ENCODE measurements at regions not wholly inside any gene's neighbourhood (a gene's known extent, or its start where the extent isn't known, plus 50 kb on each side); places are given as distances from the start of the nearest gene placed in this dataset.
"Not testable (repeated sequence)": the region's sequence is repeated elsewhere in the genome, so short reads cannot be mapped to it uniquely, and the experiment has no call there.

DNA sequence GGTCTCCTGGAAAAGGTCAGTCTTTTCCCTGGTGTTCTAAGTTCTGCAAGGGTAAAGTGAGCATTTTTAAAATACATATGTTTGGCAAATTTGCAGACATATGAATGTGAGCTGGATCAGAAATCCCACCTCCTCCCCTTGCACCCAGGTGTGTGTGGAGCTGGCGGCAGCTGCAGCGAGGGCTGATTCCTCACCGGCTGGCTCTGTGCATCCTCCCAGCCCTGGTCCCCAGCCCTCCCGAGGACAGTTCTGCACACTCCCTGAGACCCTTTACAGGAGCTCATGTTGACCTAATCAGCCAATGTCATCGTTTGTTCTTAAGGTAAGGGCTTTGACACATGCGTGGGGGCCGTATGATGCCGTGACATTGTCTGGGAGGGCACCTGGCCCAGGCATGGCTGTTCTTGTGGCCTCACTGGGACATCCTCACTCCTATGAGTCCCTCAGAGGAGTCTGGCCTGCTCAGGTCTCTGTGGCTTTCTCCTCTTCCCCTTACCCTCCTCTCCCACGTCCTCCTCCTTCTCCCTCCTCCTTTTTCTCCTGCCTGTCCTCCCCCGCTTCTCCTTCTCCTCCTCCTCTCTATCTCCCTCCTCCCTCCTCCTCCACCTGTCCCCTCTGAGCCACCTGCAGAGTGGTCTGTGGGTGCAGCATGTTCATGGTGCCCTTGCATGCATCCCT is 289.2 kb upstream of the SFSWAP start:
- no peaks in the 10 kb centered on the region for H3K4me1 ChIP-seq (ENCODE audit: control extremely low read depth in 1 of 4, control insufficient read depth in 4 of 4, insufficient read depth in 4 of 4, low read length in 3 of 4)
- ChIA-PET CTCF (no interaction called here), POLR2A (no interaction called here)
- no peak overlapping the region for H3K27ac ChIP-seq (ENCODE audit: insufficient read depth in 1 of 2, low read depth in 1 of 2, low read length in 2 of 2, poor library complexity in 1 of 2, severe bottlenecking in 2 of 2)
- no peaks in the 10 kb centered on the region for H3K36me3 ChIP-seq (ENCODE audit: control insufficient read depth in 4 of 4, insufficient read depth in 4 of 4, low read length in 3 of 4)
- WGBS (ENCODE audit: insufficient coverage), result 86% methylated on average over 10 of the region's 10 CpGs
- no peak overlapping the region for H3K4me3 ChIP-seq (ENCODE audit: control insufficient read depth in 1 of 7, extremely low read depth in 1 of 7, insufficient read depth in 4 of 7, low read depth in 2 of 7, low read length in 6 of 7)
- H3K27me3 ChIP-seq (replicated peaks in 2 of 5; ENCODE audit: control insufficient read depth in 4 of 5, insufficient read depth in 5 of 5, low read length in 4 of 5), result no peaks in the 10 kb centered on the region
- H3K9me3 ChIP-seq (ENCODE audit: control extremely low read depth in 1 of 5, control insufficient read depth in 4 of 5, insufficient read depth in 2 of 5, low read depth in 1 of 5, low read length in 4 of 5), result peaks cover 2 to 26% (median 6%) of the 10 kb centered on the region in 5 experiments
- no peak for DNase-seq

DNA sequence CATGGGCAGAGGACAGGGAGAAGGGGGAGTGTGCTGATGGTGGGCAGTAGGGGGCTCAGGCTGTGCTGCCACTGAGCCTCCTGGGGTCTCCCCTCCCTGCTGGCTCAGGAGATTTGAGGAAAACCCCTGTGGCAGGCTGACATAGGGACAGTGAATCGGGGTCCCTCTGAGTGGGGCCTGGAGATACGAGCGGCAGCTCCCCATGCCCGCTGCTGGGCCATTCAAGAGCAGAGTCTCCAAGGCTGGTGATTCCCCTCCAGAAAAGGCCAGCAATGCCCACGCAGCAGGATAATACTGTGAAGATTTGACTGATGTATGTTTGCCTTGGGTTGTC is 288.7 kb upstream of the SFSWAP start:
- no peak for DNase-seq
- Histone ChIP-seq H3K9me3 (ENCODE audit: control extremely low read depth in 1 of 5, control insufficient read depth in 4 of 5, insufficient read depth in 2 of 5, low read depth in 1 of 5, low read length in 4 of 5) (peaks cover 2 to 26% (median 6%) of the 10 kb centered on the region in 5 experiments), H3K4me1 (ENCODE audit: control extremely low read depth in 1 of 4, control insufficient read depth in 4 of 4, insufficient read depth in 4 of 4, low read length in 3 of 4) (no peaks in the 10 kb centered on the region), H3K4me3 (ENCODE audit: control insufficient read depth in 1 of 7, extremely low read depth in 1 of 7, insufficient read depth in 4 of 7, low read depth in 2 of 7, low read length in 6 of 7) (no peak overlapping the region), H3K27ac (ENCODE audit: insufficient read depth in 1 of 2, low read depth in 1 of 2, low read length in 2 of 2, poor library complexity in 1 of 2, severe bottlenecking in 2 of 2) (no peak overlapping the region), H3K27me3 (replicated peaks in 2 of 5; ENCODE audit: control insufficient read depth in 4 of 5, insufficient read depth in 5 of 5, low read length in 4 of 5) (no peaks in the 10 kb centered on the region), H3K36me3 (ENCODE audit: control insufficient read depth in 4 of 4, insufficient read depth in 4 of 4, low read length in 3 of 4) (no peaks in the 10 kb centered on the region)
- WGBS (ENCODE audit: insufficient coverage), result 100% methylated on average over 3 of the region's 5 CpGs
- ChIA-PET CTCF (no interaction called here), POLR2A (no interaction called here)

DNA sequence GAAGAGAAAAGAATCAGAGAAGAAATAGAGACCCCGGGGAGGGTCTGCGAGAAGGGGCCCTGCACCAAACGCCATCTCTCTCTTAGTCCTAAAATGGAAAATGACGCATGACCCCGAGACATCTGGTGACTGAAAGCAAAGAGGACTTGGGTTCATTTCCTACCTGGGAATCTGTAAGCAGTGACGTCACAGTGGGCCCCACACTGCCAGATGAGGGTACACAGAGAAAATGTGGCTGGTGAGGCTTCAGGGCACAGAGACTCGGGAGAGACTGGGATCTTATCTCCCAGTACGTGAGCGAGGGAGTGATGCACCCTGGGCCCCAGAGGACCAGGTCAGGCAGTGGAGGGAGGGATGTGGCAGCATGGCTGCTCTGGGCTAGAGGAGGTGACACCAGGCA is 288.1 kb upstream of the SFSWAP start:
- H3K36me3 ChIP-seq (ENCODE audit: control insufficient read depth in 4 of 4, insufficient read depth in 4 of 4, low read length in 3 of 4), result no peaks in the 10 kb centered on the region
- ChIA-PET CTCF (no interaction called here), POLR2A (no interaction called here)
- no peak overlapping the region for H3K27ac ChIP-seq (ENCODE audit: insufficient read depth in 1 of 2, low read depth in 1 of 2, low read length in 2 of 2, poor library complexity in 1 of 2, severe bottlenecking in 2 of 2)
- no peaks in the 10 kb centered on the region for H3K4me1 ChIP-seq (ENCODE audit: control extremely low read depth in 1 of 4, control insufficient read depth in 4 of 4, insufficient read depth in 4 of 4, low read length in 3 of 4)
- 67% methylated on average over 8 of the region's 9 CpGs for WGBS (ENCODE audit: insufficient coverage)
- H3K27me3 ChIP-seq (replicated peaks in 2 of 5; ENCODE audit: control insufficient read depth in 4 of 5, insufficient read depth in 5 of 5, low read length in 4 of 5), result no peaks in the 10 kb centered on the region
- no peak overlapping the region for H3K4me3 ChIP-seq (ENCODE audit: control insufficient read depth in 1 of 7, extremely low read depth in 1 of 7, insufficient read depth in 4 of 7, low read depth in 2 of 7, low read length in 6 of 7)
- DNase-seq, result no peak
- peaks cover 2 to 26% (median 6%) of the 10 kb centered on the region in 5 experiments for H3K9me3 ChIP-seq (ENCODE audit: control extremely low read depth in 1 of 5, control insufficient read depth in 4 of 5, insufficient read depth in 2 of 5, low read depth in 1 of 5, low read length in 4 of 5)

DNA sequence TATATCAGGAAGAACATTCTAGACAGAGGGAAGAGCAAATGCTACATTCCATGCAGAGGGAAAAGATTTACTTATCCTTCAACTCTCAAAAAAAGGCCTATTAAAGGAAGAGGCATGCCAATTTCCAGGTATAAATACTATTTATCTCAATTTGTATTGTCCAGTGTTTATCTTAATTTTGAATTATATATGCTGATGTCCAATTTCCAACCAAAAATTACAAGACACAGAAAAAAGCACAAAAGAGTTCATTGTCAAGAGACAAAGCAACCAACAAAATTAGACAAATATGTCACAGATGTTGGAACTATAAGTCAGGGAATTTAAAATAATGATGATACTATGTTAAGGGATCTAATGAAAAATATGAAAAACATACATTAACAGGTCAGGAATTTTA is 286.6 kb upstream of the SFSWAP start:
- Histone ChIP-seq H3K9me3 (ENCODE audit: control extremely low read depth in 1 of 5, control insufficient read depth in 4 of 5, insufficient read depth in 2 of 5, low read depth in 1 of 5, low read length in 4 of 5) (peaks cover 2 to 26% (median 6%) of the 10 kb centered on the region in 5 experiments), H3K36me3 (ENCODE audit: control insufficient read depth in 4 of 4, insufficient read depth in 4 of 4, low read length in 3 of 4) (no peaks in the 10 kb centered on the region), H3K4me3 (ENCODE audit: control insufficient read depth in 1 of 7, extremely low read depth in 1 of 7, insufficient read depth in 4 of 7, low read depth in 2 of 7, low read length in 6 of 7) (no peak overlapping the region), H3K4me1 (ENCODE audit: control extremely low read depth in 1 of 4, control insufficient read depth in 4 of 4, insufficient read depth in 4 of 4, low read length in 3 of 4) (no peaks in the 10 kb centered on the region), H3K27me3 (replicated peaks in 2 of 5; ENCODE audit: control insufficient read depth in 4 of 5, insufficient read depth in 5 of 5, low read length in 4 of 5) (no peaks in the 10 kb centered on the region), H3K27ac (ENCODE audit: insufficient read depth in 1 of 2, low read depth in 1 of 2, low read length in 2 of 2, poor library complexity in 1 of 2, severe bottlenecking in 2 of 2) (no peak overlapping the region)
- DNase-seq, result peak in 2 of 3 donors; percentile 9 to 16
- CTCF ChIA-PET, result interaction anchor here (1.0 kb wide), 1 partner anchor 180 kb away, joined by 3 read pairs; no protein-coding TSS in a partner anchor
- POLR2A ChIA-PET, result no interaction called here

DNA sequence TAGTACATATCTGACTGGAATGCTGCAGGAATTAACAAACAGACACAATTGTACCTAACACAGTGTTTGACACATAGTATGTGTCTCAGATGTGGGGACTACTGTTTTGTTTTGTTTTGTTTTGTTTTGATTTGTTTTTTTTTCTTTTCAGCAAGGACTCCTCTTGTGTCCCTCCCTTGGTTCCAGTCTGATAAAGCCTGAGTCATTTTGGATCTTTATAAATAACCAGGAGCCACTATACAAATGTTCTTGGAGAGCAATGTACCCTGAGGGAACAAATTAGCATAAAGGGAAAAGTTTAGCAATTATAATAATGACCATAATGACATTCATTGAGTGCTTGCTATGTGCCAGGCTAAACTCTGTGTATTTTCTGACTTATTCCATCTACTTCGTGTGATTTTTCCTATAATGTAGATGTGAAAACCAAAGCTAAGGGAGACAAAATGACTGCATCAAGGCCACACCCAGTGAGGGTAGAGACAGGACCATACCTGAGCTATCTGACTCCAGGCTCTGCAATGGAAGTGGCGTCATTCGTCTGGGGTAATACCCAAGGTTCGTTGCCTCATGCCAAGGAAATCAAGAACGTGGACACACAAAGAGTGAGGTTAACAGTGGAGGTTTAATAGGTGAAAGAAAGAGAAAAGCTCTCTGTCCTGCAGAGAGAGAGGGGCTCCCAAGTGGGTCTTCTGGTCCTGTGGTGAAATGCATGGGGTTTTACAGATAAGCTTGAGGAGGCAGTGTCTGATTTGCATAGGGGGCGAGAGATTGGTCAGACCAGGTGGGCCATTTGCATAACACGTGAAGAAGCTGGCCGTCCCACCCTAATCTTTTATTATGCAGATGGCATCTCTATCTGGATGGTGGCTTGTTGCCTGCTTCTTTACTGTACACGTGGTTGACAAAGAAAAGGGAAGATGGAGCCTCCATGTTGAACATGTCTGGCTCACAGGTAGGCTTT is 285.5 kb upstream of the SFSWAP start:
- CTCF ChIA-PET, result no interaction called here
- H3K36me3 ChIP-seq (ENCODE audit: control insufficient read depth in 4 of 4, insufficient read depth in 4 of 4, low read length in 3 of 4), result no peaks in the 10 kb centered on the region
- H3K27ac ChIP-seq (ENCODE audit: insufficient read depth in 1 of 2, low read depth in 1 of 2, low read length in 2 of 2, poor library complexity in 1 of 2, severe bottlenecking in 2 of 2), result no peak overlapping the region
- 82% methylated on average over 9 of the region's 9 CpGs for WGBS (ENCODE audit: insufficient coverage)
- no peak for DNase-seq
- H3K9me3 ChIP-seq (ENCODE audit: control extremely low read depth in 1 of 5, control insufficient read depth in 4 of 5, insufficient read depth in 2 of 5, low read depth in 1 of 5, low read length in 4 of 5), result peaks cover 2 to 26% (median 8%) of the 10 kb centered on the region in 5 experiments
- peaks cover 0 to 7% (median 0%) of the 10 kb centered on the region in 5 experiments for H3K27me3 ChIP-seq (replicated peaks in 2 of 5; ENCODE audit: control insufficient read depth in 4 of 5, insufficient read depth in 5 of 5, low read length in 4 of 5)
- POLR2A ChIA-PET, result no interaction called here
- H3K4me3 ChIP-seq (ENCODE audit: control insufficient read depth in 1 of 7, extremely low read depth in 1 of 7, insufficient read depth in 4 of 7, low read depth in 2 of 7, low read length in 6 of 7), result no peak overlapping the region
- H3K4me1 ChIP-seq (ENCODE audit: control extremely low read depth in 1 of 4, control insufficient read depth in 4 of 4, insufficient read depth in 4 of 4, low read length in 3 of 4), result no peaks in the 10 kb centered on the region

DNA sequence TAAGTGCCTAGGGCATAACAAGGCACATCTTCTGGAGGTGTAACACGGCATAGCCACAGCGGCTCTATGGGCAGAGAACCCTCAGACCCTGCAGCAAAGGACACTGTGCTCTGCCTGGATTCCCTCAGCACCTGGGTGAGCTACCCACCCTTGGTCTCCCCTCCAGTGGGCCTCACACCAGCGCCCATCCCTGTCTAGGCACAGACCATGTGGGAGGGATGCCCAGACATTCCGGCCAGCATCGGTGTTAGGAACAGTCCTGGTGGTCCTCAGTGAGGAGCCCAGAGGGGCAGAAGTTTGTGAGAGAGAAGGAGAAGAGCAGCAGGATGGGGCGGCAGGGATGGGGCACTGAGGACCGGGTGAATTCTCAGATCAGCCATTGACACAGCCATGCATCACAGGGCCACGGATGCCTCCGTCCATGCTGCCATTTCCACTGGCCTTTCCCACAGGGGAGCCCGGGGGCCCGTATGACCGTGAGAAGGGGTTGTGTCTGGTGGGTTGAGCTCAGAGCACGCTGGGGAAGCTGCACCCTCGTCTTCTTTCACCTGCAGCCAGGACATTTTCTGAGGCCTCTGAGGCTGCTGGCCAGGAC is 282.7 kb upstream of the SFSWAP start:
- DNase-seq, result no peak
- ChIA-PET POLR2A (interaction anchor here (0.7 kb wide), 1 partner anchor 165 kb away, joined by 3 read pairs; no protein-coding TSS in a partner anchor), CTCF (no interaction called here)
- Histone ChIP-seq H3K9me3 (ENCODE audit: control extremely low read depth in 1 of 5, control insufficient read depth in 4 of 5, insufficient read depth in 2 of 5, low read depth in 1 of 5, low read length in 4 of 5) (peaks cover 2 to 26% (median 8%) of the 10 kb centered on the region in 5 experiments), H3K27ac (ENCODE audit: insufficient read depth in 1 of 2, low read depth in 1 of 2, low read length in 2 of 2, poor library complexity in 1 of 2, severe bottlenecking in 2 of 2) (no peak overlapping the region), H3K4me1 (ENCODE audit: control extremely low read depth in 1 of 4, control insufficient read depth in 4 of 4, insufficient read depth in 4 of 4, low read length in 3 of 4) (no peaks in the 10 kb centered on the region), H3K4me3 (ENCODE audit: control insufficient read depth in 1 of 7, extremely low read depth in 1 of 7, insufficient read depth in 4 of 7, low read depth in 2 of 7, low read length in 6 of 7) (no peak overlapping the region), H3K36me3 (ENCODE audit: control insufficient read depth in 4 of 4, insufficient read depth in 4 of 4, low read length in 3 of 4) (no peaks in the 10 kb centered on the region), H3K27me3 (replicated peaks in 2 of 5; ENCODE audit: control insufficient read depth in 4 of 5, insufficient read depth in 5 of 5, low read length in 4 of 5) (peaks cover 0 to 32% (median 3%) of the 10 kb centered on the region in 5 experiments)
- 96% methylated on average over 13 of the region's 14 CpGs for WGBS (ENCODE audit: insufficient coverage)

DNA sequence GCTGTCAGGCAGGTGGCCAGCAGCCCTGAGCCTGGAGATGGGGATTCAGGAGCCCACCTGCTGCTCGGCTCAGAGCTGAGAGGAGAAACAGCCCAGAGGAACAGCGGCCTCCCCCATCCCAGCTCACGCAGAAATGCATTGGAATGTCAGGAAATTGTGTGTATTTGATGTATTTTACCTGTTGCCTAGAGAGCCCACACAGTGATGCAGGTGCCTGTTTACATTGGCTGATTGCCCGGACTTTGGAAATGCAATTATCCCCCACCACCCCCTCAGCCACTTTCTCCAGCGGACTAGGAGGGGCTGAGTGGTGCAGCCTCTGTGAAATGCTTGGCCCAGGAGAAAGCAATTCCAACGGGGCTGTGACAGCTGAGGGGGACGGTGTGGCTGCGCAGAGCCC is 281.7 kb upstream of the SFSWAP start:
- H3K27me3 ChIP-seq (replicated peaks in 2 of 5; ENCODE audit: control insufficient read depth in 4 of 5, insufficient read depth in 5 of 5, low read length in 4 of 5), result peaks cover 0 to 34% (median 4%) of the 10 kb centered on the region in 5 experiments
- H3K4me3 ChIP-seq (ENCODE audit: control insufficient read depth in 1 of 7, extremely low read depth in 1 of 7, insufficient read depth in 4 of 7, low read depth in 2 of 7, low read length in 6 of 7); DNase-seq; H3K36me3 ChIP-seq (ENCODE audit: control insufficient read depth in 4 of 4, insufficient read depth in 4 of 4, low read length in 3 of 4); CTCF ChIA-PET; H3K27ac ChIP-seq (ENCODE audit: insufficient read depth in 1 of 2, low read depth in 1 of 2, low read length in 2 of 2, poor library complexity in 1 of 2, severe bottlenecking in 2 of 2); H3K4me1 ChIP-seq (ENCODE audit: control extremely low read depth in 1 of 4, control insufficient read depth in 4 of 4, insufficient read depth in 4 of 4, low read length in 3 of 4); POLR2A ChIA-PET: not testable (repeated sequence)
- H3K9me3 ChIP-seq (ENCODE audit: control extremely low read depth in 1 of 5, control insufficient read depth in 4 of 5, insufficient read depth in 2 of 5, low read depth in 1 of 5, low read length in 4 of 5), result peaks cover 2 to 16% (median 8%) of the 10 kb centered on the region in 5 experiments
- no CpG with 5 or more reads among the region's 8 CpGs for whole genome bisulfite sequencing (ENCODE audit: insufficient coverage)
